A549 (cell line): ENCODE measurements at regions not wholly inside any gene's neighbourhood (a gene's known extent, or its start where the extent isn't known, plus 50 kb on each side); places are given as distances from the start of the nearest gene placed in this dataset.

Experiments used
- CBX8 ChIP-seq: fragments of 200-600 bp; sonication (generic); IDR thresholded peaks from 2 replicates; pipeline ENCODE4 v1.6.1; 2016
- CEBPB ChIP-seq, 2 experiments: fragments of >200 bp in 1 of 2; sonication (Bioruptor Twin) in 1 of 2; formaldehyde crosslinking in 1 of 2; IDR thresholded peaks; 2 replicates each; pipeline ENCODE4 v1.6.1; 2012 to 2016
- CHD2 ChIP-seq: fragments of 150-350 bp; IDR thresholded peaks from 2 replicates; pipeline ENCODE4 v1.6.1; 2014; ENCODE audit warnings: low read length; ENCODE audit not compliant: partially characterized antibody
- CTCF ChIP-seq: fragments of >200 bp; sonication (Bioruptor Twin); formaldehyde crosslinking; IDR thresholded peaks from 3 replicates; pipeline ENCODE4 v1.5.1; 2016
- E2F6 ChIP-seq: IDR thresholded peaks from 2 replicates; pipeline ENCODE4 v1.6.1; 2012; ENCODE audit warnings: low read depth, borderline replicate concordance
- KDM1A ChIP-seq: fragments of 200-600 bp; sonication (generic); IDR thresholded peaks from 2 replicates; pipeline ENCODE4 v1.6.1; 2016; ENCODE audit warnings: low read depth, mild to moderate bottlenecking
- MAFK ChIP-seq: fragments of 450-650 bp; IDR thresholded peaks from 2 replicates; pipeline ENCODE4 v1.6.1; 2014; ENCODE audit not compliant: partially characterized antibody
- MAX ChIP-seq: IDR thresholded peaks from 2 replicates; pipeline ENCODE4 v1.6.1; 2012
- MAZ ChIP-seq: fragments of 150-350 bp; IDR thresholded peaks from 2 replicates; pipeline ENCODE4 v1.6.1; 2014; ENCODE audit warnings: antibody characterized with exemption, low read depth, low read length, borderline replicate concordance
- POLR2A ChIP-seq: IDR thresholded peaks from 2 replicates; pipeline ENCODE4 v1.6.1; 2012; ENCODE audit warnings: mild to moderate bottlenecking, low read length
- ZC3H11A ChIP-seq: fragments of 450-650 bp; IDR thresholded peaks from 2 replicates; pipeline ENCODE4 v1.6.1; 2014; ENCODE audit warnings: antibody characterized with exemption, mild to moderate bottlenecking
- ZSCAN20 ChIP-seq: fragments of 250-450 bp; sonication (Bioruptor Pico); IDR thresholded peaks from 2 replicates; pipeline ENCODE4 v1.8.0; 2022; ENCODE audit warnings: mild to moderate bottlenecking, moderate library complexity

GRCh38 chr22:27385261-27385998 lies 416.1 kb downstream of the MN1 start:
- TF ChIP-seq MAX (no peak), CHD2 (no peak), CTCF (no peak), CBX8 (no peak), ZC3H11A (no peak), ZSCAN20 (no peak), POLR2A (no peak), KDM1A (no peak), MAFK (no peak), MAZ (no peak), CEBPB (IDR thresholded peaks at IDR 0.05) (no peak), E2F6 (no peak)
